ENCODE measurements at regions not wholly inside any gene's neighbourhood (a gene's known extent, or its start where the extent isn't known, plus 50 kb on each side); places are given as distances from the start of the nearest gene placed in this dataset.

DNA sequence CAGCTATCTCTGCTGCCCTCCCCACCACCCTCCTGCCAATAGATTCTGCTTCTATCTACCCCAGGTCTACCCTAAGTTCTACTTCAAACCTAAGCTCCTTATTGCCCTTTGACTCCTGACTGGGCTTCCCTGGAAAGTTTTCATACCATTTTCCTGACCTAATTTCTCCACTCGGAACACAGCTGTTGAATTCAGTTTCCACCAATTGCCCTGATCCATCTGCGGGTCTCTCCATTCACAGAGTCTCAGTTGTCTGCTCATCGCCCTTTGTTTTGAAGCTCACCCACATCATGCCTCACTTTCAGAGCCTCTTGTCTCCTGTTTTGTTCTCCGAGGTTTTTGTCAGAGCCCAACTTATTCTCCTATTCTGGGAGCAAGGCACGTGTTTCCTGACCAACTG lies 56.8 kb upstream of the ABI3BP start:
- no peak overlapping the region for H3K14ac ChIP-seq (ENCODE audit: low read length in 2 of 2)
- H2BK12ac ChIP-seq (ENCODE audit: low read length in 2 of 2) = no peak overlapping the region
- no peak overlapping the region for H3K23ac ChIP-seq (ENCODE audit: low read length in 2 of 2)
- H3K4me2 ChIP-seq (ENCODE audit: low read length, poor library complexity, severe bottlenecking) = no peak overlapping the region
- H3K4me3 ChIP-seq (ENCODE audit: insufficient read depth in 1 of 2, low read depth in 1 of 2, low read length in 2 of 2) = no peak overlapping the region
- DNase-seq = no peak
- H2BK15ac ChIP-seq (ENCODE audit: low read depth, poor library complexity, severe bottlenecking) = no peak overlapping the region
- no peak overlapping the region for H2BK120ac ChIP-seq (ENCODE audit: low read depth, low read length)
- H3K27me3 ChIP-seq (ENCODE audit: control insufficient read depth in 1 of 2, insufficient read depth in 1 of 2, low read length in 2 of 2) = no peaks in the 10 kb centered on the region
- H3K36me3 ChIP-seq (ENCODE audit: control insufficient read depth in 1 of 2, insufficient read depth in 2 of 2, low read depth in 1 of 2, low read length in 2 of 2) = no peaks in the 10 kb centered on the region
- no peaks in the 10 kb centered on the region for H3K9me3 ChIP-seq (ENCODE audit: control insufficient read depth, low read length)
- no peak overlapping the region for H3K18ac ChIP-seq (ENCODE audit: low read depth in 1 of 2, low read length in 2 of 2)
- WGBS = 86% methylated on average over 5 of the region's 5 CpGs
- H2AK5ac ChIP-seq (ENCODE audit: low read length, severe bottlenecking) = no peak overlapping the region
- no peak overlapping the region for H2AFZ ChIP-seq (ENCODE audit: low read depth, low read length)
- no peak overlapping the region for H2BK5ac ChIP-seq (ENCODE audit: low read depth, low read length, poor library complexity, severe bottlenecking)
- no peak overlapping the region for H3K27ac ChIP-seq (ENCODE audit: low read length, poor library complexity, severe bottlenecking)
- no peaks in the 10 kb centered on the region for H3K79me1 ChIP-seq (replicated peaks; ENCODE audit: low read length, poor library complexity, severe bottlenecking)
- no peak overlapping the region for H3K9ac ChIP-seq (ENCODE audit: low read length)
- H3K4me1 ChIP-seq (ENCODE audit: control insufficient read depth, insufficient read depth, low read depth, low read length) = no peaks in the 10 kb centered on the region
- no peak overlapping the region for H4K91ac ChIP-seq (ENCODE audit: low read length)
- H3K4ac ChIP-seq (ENCODE audit: low read depth in 1 of 2, low read length in 2 of 2) = no peak overlapping the region
- H4K8ac ChIP-seq (ENCODE audit: low read length) = no peak overlapping the region

DNA sequence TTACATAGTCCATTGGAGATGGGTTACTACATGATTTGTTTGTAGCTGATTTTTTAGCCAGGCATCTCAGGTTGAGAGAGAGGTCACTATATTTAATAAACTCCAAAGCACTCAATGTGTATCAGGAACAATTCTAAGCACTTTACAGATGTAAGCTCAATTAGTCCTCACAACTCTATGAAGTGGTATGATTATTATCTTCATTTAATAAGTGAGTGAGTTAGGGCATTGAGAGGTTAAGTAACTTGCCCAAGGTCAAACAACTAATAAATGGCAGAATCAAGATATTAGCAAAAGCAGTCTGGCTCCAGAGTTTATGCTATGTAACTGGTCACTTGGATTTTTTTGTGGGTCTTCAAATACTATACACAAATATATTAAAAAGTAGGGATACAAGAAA lies 56.3 kb upstream of the ABI3BP start:
- no peak overlapping the region for H3K18ac ChIP-seq (ENCODE audit: low read depth in 1 of 2, low read length in 2 of 2)

DNA sequence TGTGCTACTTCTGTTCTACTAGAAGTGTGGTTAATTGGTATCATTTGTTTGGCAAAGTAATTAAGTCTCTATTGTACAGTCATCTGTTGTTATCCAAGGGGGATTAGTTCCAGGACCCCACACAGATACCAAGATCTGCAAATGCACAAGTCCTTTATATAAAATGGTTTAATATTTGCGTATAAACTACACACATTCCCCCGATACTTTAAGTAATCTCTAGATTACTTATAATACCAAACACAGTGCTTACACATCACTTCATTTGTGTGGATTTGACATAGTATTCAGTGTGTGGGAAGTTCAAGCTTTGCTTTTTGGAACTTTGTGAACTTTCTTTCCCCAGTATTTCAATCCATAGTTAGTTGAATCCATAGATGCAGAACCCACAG lies 50.5 kb upstream of the ABI3BP start:
- no peak overlapping the region for H3K4me2 ChIP-seq (ENCODE audit: low read length, poor library complexity, severe bottlenecking)
- H3K18ac ChIP-seq (ENCODE audit: low read depth in 1 of 2, low read length in 2 of 2) = no peak overlapping the region
- H3K4me1 ChIP-seq (ENCODE audit: control insufficient read depth, insufficient read depth, low read depth, low read length) = no peaks in the 10 kb centered on the region
- no peak overlapping the region for H3K4ac ChIP-seq (ENCODE audit: low read depth in 1 of 2, low read length in 2 of 2)
- H3K9ac ChIP-seq (ENCODE audit: low read length) = peak overlapping the region; percentile 3
- H3K14ac ChIP-seq (ENCODE audit: low read length in 2 of 2) = no peak overlapping the region
- no peak overlapping the region for H3K27ac ChIP-seq (ENCODE audit: low read length, poor library complexity, severe bottlenecking)
- no peaks in the 10 kb centered on the region for H3K9me3 ChIP-seq (ENCODE audit: control insufficient read depth, low read length)
- no peaks in the 10 kb centered on the region for H3K79me1 ChIP-seq (replicated peaks; ENCODE audit: low read length, poor library complexity, severe bottlenecking)
- WGBS = no CpG with 5 or more reads among the region's 2 CpGs
- no peak for DNase-seq
- no peak overlapping the region for H4K8ac ChIP-seq (ENCODE audit: low read length)
- no peak overlapping the region for H2BK15ac ChIP-seq (ENCODE audit: low read depth, poor library complexity, severe bottlenecking)
- H3K36me3 ChIP-seq (ENCODE audit: control insufficient read depth in 1 of 2, insufficient read depth in 2 of 2, low read depth in 1 of 2, low read length in 2 of 2) = no peaks in the 10 kb centered on the region
- no peak overlapping the region for H3K4me3 ChIP-seq (ENCODE audit: insufficient read depth in 1 of 2, low read depth in 1 of 2, low read length in 2 of 2)
- no peak overlapping the region for H3K23ac ChIP-seq (ENCODE audit: low read length in 2 of 2)
- H3K27me3 ChIP-seq (ENCODE audit: control insufficient read depth in 1 of 2, insufficient read depth in 1 of 2, low read length in 2 of 2) = no peaks in the 10 kb centered on the region
- H4K91ac ChIP-seq (ENCODE audit: low read length) = no peak overlapping the region
- no peak overlapping the region for H2BK12ac ChIP-seq (ENCODE audit: low read length in 2 of 2)
- H2AK5ac ChIP-seq (ENCODE audit: low read length, severe bottlenecking) = no peak overlapping the region
- H2BK5ac ChIP-seq (ENCODE audit: low read depth, low read length, poor library complexity, severe bottlenecking) = no peak overlapping the region
- H2BK120ac ChIP-seq (ENCODE audit: low read depth, low read length) = no peak overlapping the region
- H2AFZ ChIP-seq (ENCODE audit: low read depth, low read length) = no peak overlapping the region

More for the DNA sequence above, 56.3 kb upstream of the ABI3BP start:
- H3K4me1 ChIP-seq (ENCODE audit: control insufficient read depth, insufficient read depth, low read depth, low read length) = no peaks in the 10 kb centered on the region
- H2AK5ac ChIP-seq (ENCODE audit: low read length, severe bottlenecking) = no peak overlapping the region
- no peaks in the 10 kb centered on the region for H3K9me3 ChIP-seq (ENCODE audit: control insufficient read depth, low read length)
- no peaks in the 10 kb centered on the region for H3K79me1 ChIP-seq (replicated peaks; ENCODE audit: low read length, poor library complexity, severe bottlenecking)
- H2AFZ ChIP-seq (ENCODE audit: low read depth, low read length) = no peak overlapping the region
- H3K9ac ChIP-seq (ENCODE audit: low read length) = no peak overlapping the region
- H4K8ac ChIP-seq (ENCODE audit: low read length) = no peak overlapping the region
- no peaks in the 10 kb centered on the region for H3K27me3 ChIP-seq (ENCODE audit: control insufficient read depth in 1 of 2, insufficient read depth in 1 of 2, low read length in 2 of 2)
- H2BK5ac ChIP-seq (ENCODE audit: low read depth, low read length, poor library complexity, severe bottlenecking) = no peak overlapping the region
- no peak for DNase-seq
- no peak overlapping the region for H2BK120ac ChIP-seq (ENCODE audit: low read depth, low read length)
- H3K4ac ChIP-seq (ENCODE audit: low read depth in 1 of 2, low read length in 2 of 2) = no peak overlapping the region
- H2BK15ac ChIP-seq (ENCODE audit: low read depth, poor library complexity, severe bottlenecking) = no peak overlapping the region
- no peak overlapping the region for H3K4me2 ChIP-seq (ENCODE audit: low read length, poor library complexity, severe bottlenecking)
- H3K36me3 ChIP-seq (ENCODE audit: control insufficient read depth in 1 of 2, insufficient read depth in 2 of 2, low read depth in 1 of 2, low read length in 2 of 2) = no peaks in the 10 kb centered on the region
- no peak overlapping the region for H3K14ac ChIP-seq (ENCODE audit: low read length in 2 of 2)
- no peak overlapping the region for H3K27ac ChIP-seq (ENCODE audit: low read length, poor library complexity, severe bottlenecking)
- H2BK12ac ChIP-seq (ENCODE audit: low read length in 2 of 2) = no peak overlapping the region
- H3K23ac ChIP-seq (ENCODE audit: low read length in 2 of 2) = no peak overlapping the region
- no peak overlapping the region for H3K4me3 ChIP-seq (ENCODE audit: insufficient read depth in 1 of 2, low read depth in 1 of 2, low read length in 2 of 2)
- no peak overlapping the region for H4K91ac ChIP-seq (ENCODE audit: low read length)

DNA sequence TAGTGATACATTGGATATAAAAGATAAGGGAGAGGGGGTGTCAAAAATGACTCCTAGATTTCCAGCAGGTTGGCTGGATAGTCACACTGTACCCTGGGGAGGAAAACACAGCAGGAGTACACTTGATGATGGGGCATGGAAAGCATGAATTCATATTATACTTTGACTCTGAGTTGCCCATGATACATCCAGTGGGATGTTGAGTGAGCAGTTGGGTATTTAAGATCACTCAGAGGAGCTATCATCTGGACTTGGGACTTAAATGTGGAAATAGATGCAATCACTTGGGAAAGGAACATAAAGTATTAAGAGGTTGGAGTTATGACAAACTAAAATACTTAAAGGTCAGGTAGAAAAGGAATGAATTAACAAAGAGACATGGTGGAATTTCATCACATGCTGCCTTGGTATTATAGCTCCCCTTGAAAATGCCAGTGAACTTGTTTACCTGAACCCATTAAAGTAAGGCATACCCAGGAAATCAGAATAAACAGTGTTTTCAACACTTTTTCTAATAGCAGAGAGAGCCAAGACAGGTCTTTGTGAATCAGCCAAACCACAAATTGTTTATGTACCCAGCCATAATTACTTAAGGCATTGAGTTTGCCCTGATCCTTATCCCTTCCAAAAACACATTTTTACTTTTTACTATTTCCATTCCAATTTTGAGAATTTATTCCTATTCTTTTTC lies 49.9 kb upstream of the ABI3BP start:
- H2BK5ac ChIP-seq (ENCODE audit: low read depth, low read length, poor library complexity, severe bottlenecking) = no peak overlapping the region
- no peak overlapping the region for H2AFZ ChIP-seq (ENCODE audit: low read depth, low read length)
- H3K4me2 ChIP-seq (ENCODE audit: low read length, poor library complexity, severe bottlenecking) = no peak overlapping the region
- no peak overlapping the region for H4K8ac ChIP-seq (ENCODE audit: low read length)
- no peaks in the 10 kb centered on the region for H3K4me1 ChIP-seq (ENCODE audit: control insufficient read depth, insufficient read depth, low read depth, low read length)
- H3K9ac ChIP-seq (ENCODE audit: low read length) = peak overlapping the region; percentile 3
- no peak overlapping the region for H2AK5ac ChIP-seq (ENCODE audit: low read length, severe bottlenecking)
- no peaks in the 10 kb centered on the region for H3K9me3 ChIP-seq (ENCODE audit: control insufficient read depth, low read length)
- H3K27me3 ChIP-seq (ENCODE audit: control insufficient read depth in 1 of 2, insufficient read depth in 1 of 2, low read length in 2 of 2) = no peaks in the 10 kb centered on the region
- H3K36me3 ChIP-seq (ENCODE audit: control insufficient read depth in 1 of 2, insufficient read depth in 2 of 2, low read depth in 1 of 2, low read length in 2 of 2) = no peaks in the 10 kb centered on the region
- H3K14ac ChIP-seq (ENCODE audit: low read length in 2 of 2) = no peak overlapping the region
- peak; percentile 7 for DNase-seq
- H2BK120ac ChIP-seq (ENCODE audit: low read depth, low read length) = no peak overlapping the region
- no peak overlapping the region for H2BK12ac ChIP-seq (ENCODE audit: low read length in 2 of 2)
- H3K27ac ChIP-seq (ENCODE audit: low read length, poor library complexity, severe bottlenecking) = no peak overlapping the region
- H3K4ac ChIP-seq (ENCODE audit: low read depth in 1 of 2, low read length in 2 of 2) = no peak overlapping the region
- H3K79me1 ChIP-seq (replicated peaks; ENCODE audit: low read length, poor library complexity, severe bottlenecking) = no peaks in the 10 kb centered on the region
- H3K4me3 ChIP-seq (ENCODE audit: insufficient read depth in 1 of 2, low read depth in 1 of 2, low read length in 2 of 2) = no peak overlapping the region
- no peak overlapping the region for H3K23ac ChIP-seq (ENCODE audit: low read length in 2 of 2)
- no peak overlapping the region for H2BK15ac ChIP-seq (ENCODE audit: low read depth, poor library complexity, severe bottlenecking)
- H4K91ac ChIP-seq (ENCODE audit: low read length) = no peak overlapping the region
- no peak overlapping the region for H3K18ac ChIP-seq (ENCODE audit: low read depth in 1 of 2, low read length in 2 of 2)
